MM.1S (cell line): ENCODE measurements at regions not wholly inside any gene's neighbourhood (a gene's known extent, or its start where the extent isn't known, plus 50 kb on each side); places are given as distances from the start of the nearest gene placed in this dataset.

ENCODE experiments used
- DNase-seq: peaks from one replicate; pipeline ENCODE4 v3.0.0-alpha.2; 2015
- H2AFZ ChIP-seq: fragments of 300-600 bp; sonication (generic); 2 replicates; pipeline ENCODE4 v1.6.0; 2016; ENCODE audit warnings: antibody characterized with exemption, low read length
- H3F3A ChIP-seq: fragments of 300-600 bp; sonication (generic); 2 replicates; pipeline ENCODE4 v1.6.1; 2016; ENCODE audit warnings: mild to moderate bottlenecking, antibody characterized with exemption, low read length, moderate library complexity, mixed read lengths; ENCODE audit not compliant: insufficient read depth
- H3K27ac ChIP-seq: fragments of 300-600 bp; sonication (generic); 2 replicates; pipeline ENCODE4 v1.5.1; 2016; ENCODE audit warnings: mild to moderate bottlenecking, low read length
- H3K27me3 ChIP-seq: fragments of 300-600 bp; sonication (generic); replicated peaks from 2 replicates; pipeline ENCODE4 v1.6.0; 2016; ENCODE audit warnings: low read length; ENCODE audit not compliant: insufficient read depth
- H3K36me3 ChIP-seq: fragments of 300-600 bp; sonication (generic); replicated peaks from 2 replicates; pipeline ENCODE4 v1.6.1; 2016; ENCODE audit warnings: mild to moderate bottlenecking, low read length, mixed read lengths; ENCODE audit not compliant: insufficient read depth
- H3K4me1 ChIP-seq: fragments of 300-600 bp; sonication (generic); 2 replicates; pipeline ENCODE4 v1.6.1; 2016; ENCODE audit warnings: low read length, mixed read lengths
- H3K4me2 ChIP-seq: fragments of 300-600 bp; sonication (generic); 2 replicates; pipeline ENCODE4 v1.6.0; 2016; ENCODE audit warnings: low read depth, low read length
- H3K4me3 ChIP-seq: fragments of 300-600 bp; sonication (generic); 2 replicates; pipeline ENCODE4 v1.5.1; 2016; ENCODE audit warnings: low read length, mixed read lengths
- H3K79me2 ChIP-seq: fragments of 300-600 bp; sonication (generic); 2 replicates; pipeline ENCODE4 v1.6.1; 2016; ENCODE audit warnings: mixed run types, low read length, mixed read lengths
- H3K9ac ChIP-seq: fragments of 300-600 bp; sonication (generic); 2 replicates; pipeline ENCODE4 v1.6.1; 2016; ENCODE audit warnings: low read length, mixed read lengths
- H3K9me2 ChIP-seq: fragments of 300-600 bp; sonication (generic); replicated peaks from 2 replicates; pipeline ENCODE4 v1.6.1; 2016; ENCODE audit warnings: mild to moderate bottlenecking, low read length, mixed read lengths; ENCODE audit not compliant: insufficient read depth
- H3K9me3 ChIP-seq: fragments of 300-600 bp; sonication (generic); replicated peaks from 2 replicates; pipeline ENCODE4 v1.6.1; 2016; ENCODE audit warnings: mild to moderate bottlenecking, low read length, mixed read lengths; ENCODE audit not compliant: insufficient read depth
- H4K20me1 ChIP-seq: fragments of 300-600 bp; sonication (generic); 2 replicates; pipeline ENCODE4 v1.6.1; 2016; ENCODE audit warnings: mild to moderate bottlenecking, low read length, moderate library complexity, mixed read lengths; ENCODE audit not compliant: insufficient read depth
- CTCF ChIP-seq: fragments of 300-600 bp; sonication (generic); IDR thresholded peaks from 2 replicates; pipeline ENCODE4 v1.5.1; 2016; ENCODE audit warnings: antibody characterized with exemption, low read length, mixed read lengths
- EZH2 ChIP-seq: fragments of 300-600 bp; sonication (generic); optimal IDR thresholded peaks from 2 replicates; pipeline ENCODE3; 2017; ENCODE audit warnings: low read depth, mild to moderate bottlenecking, antibody characterized with exemption, low read length, mixed read lengths
- EZH2phosphoT487 ChIP-seq: fragments of 300-600 bp; sonication (generic); IDR thresholded peaks from 2 replicates; pipeline ENCODE4 v1.6.1; 2018; ENCODE audit warnings: antibody characterized with exemption, low read length

- Histone ChIP-seq H3K9ac (no peak overlapping the region), H3K4me3 (no peak overlapping the region), H3K36me3 (no peaks in the 10 kb centered on the region), H4K20me1 (no peaks in the 10 kb centered on the region), H3K27ac (no peak overlapping the region), H3K9me3 (no peaks in the 10 kb centered on the region), H2AFZ (no peak overlapping the region), H3K79me2 (no peaks in the 10 kb centered on the region), H3F3A (no peaks in the 10 kb centered on the region), H3K27me3 (peaks cover 44% of the 10 kb centered on the region), H3K4me1 (no peaks in the 10 kb centered on the region), H3K4me2 (no peak overlapping the region), H3K9me2 (no peaks in the 10 kb centered on the region)
- no peak for DNase-seq
- no peak for TF ChIP-seq EZH2
- TF ChIP-seq CTCF: no peak
- TF ChIP-seq EZH2phosphoT487: no peak
These were observed 106.8 kb downstream of the TRIM29 start for GRCh38 chr11:120031156-120031555.

DNA sequence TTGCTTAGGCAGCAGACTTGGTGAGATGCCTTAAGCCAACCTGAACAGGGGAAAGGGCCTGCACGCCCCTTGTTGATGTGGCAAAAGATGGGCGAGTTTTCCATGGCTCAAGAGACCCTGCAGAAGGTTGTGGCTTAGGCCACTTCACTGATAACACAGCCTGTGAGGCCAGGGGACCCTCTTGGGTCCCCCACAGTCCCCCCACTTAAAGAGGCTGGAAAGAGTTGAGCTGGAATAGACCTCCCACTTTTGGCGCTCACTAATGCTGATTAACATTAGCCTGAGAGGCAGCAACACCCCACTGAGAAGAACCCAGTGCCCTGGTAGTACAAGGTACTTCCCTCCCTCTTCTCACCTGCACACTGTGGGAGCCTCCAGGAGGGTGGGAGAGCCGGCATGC lies 107.5 kb downstream of the TRIM29 start:
- no peaks in the 10 kb centered on the region for H3K9me3 ChIP-seq
- no peaks in the 10 kb centered on the region for H3K36me3 ChIP-seq
- H3K27ac ChIP-seq: no peak overlapping the region
- H3F3A ChIP-seq: no peaks in the 10 kb centered on the region
- H4K20me1 ChIP-seq: no peaks in the 10 kb centered on the region
- no peaks in the 10 kb centered on the region for H3K4me1 ChIP-seq
- no peaks in the 10 kb centered on the region for H3K9me2 ChIP-seq
- H3K79me2 ChIP-seq: no peaks in the 10 kb centered on the region
- no peak overlapping the region for H3K4me3 ChIP-seq
- no peak overlapping the region for H3K9ac ChIP-seq
- no peak overlapping the region for H3K4me2 ChIP-seq
- TF ChIP-seq EZH2phosphoT487 (no peak), CTCF (no peak), EZH2 (no peak)
- H3K27me3 ChIP-seq: peaks cover 47% of the 10 kb centered on the region
- no peak for DNase-seq
- no peak overlapping the region for H2AFZ ChIP-seq

DNA sequence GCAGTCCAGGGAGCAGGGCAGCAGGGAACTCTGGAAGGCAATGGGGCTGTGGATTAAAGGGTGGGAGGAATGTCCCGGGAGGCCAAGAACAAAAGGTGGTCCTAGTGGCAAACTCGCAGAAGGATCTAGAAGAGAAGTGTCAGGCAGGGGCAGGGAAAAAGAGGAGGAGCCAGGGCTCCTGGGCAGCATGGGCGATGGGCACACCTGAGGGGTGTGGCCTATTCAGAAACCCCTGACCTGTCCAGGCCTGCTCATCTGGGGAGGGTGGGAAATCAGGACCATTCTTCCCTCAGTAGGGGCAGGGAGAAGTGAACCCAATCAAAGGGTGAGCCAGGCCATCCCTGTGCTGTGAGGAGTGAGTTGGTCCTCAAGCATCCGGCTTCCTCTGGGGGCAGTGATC lies 108.6 kb downstream of the TRIM29 start:
- Histone ChIP-seq H3K9ac (no peak overlapping the region), H3K4me1 (no peaks in the 10 kb centered on the region), H3K4me3 (no peak overlapping the region), H3K27me3 (peaks cover 42% of the 10 kb centered on the region), H3K9me3 (no peaks in the 10 kb centered on the region), H3K9me2 (no peaks in the 10 kb centered on the region), H3F3A (no peaks in the 10 kb centered on the region), H3K4me2 (no peak overlapping the region), H2AFZ (no peak overlapping the region), H3K27ac (no peak overlapping the region), H4K20me1 (no peaks in the 10 kb centered on the region), H3K36me3 (no peaks in the 10 kb centered on the region), H3K79me2 (no peaks in the 10 kb centered on the region)
- no peak for DNase-seq
- no peak for TF ChIP-seq EZH2
- TF ChIP-seq EZH2phosphoT487: no peak
- TF ChIP-seq CTCF: no peak
